ENCODE measurements at regions not wholly inside any gene's neighbourhood (a gene's known extent, or its start where the extent isn't known, plus 50 kb on each side); places are given as distances from the start of the nearest gene placed in this dataset.

DNA sequence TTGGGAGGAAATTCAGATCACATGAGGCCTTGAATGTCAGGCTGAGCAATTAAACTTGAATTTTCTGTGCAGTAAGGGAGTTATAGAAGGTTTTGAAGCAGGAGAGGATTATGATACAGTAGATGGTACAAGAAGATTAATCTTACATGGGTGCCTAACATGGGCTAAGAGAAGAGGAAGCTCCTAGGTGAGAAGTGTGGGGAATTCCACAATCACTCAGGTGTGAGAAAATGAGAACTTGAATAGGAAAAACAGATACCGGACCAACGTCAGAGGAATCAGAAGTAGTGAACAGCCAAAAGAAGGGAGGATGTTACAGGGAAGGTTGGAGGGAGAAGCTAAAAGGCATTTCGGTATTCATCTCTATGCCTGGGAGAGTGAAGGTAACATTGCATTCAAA is 250.7 kb upstream of the SLC35B3 start:
- no peak overlapping the region for H3K27ac ChIP-seq

DNA sequence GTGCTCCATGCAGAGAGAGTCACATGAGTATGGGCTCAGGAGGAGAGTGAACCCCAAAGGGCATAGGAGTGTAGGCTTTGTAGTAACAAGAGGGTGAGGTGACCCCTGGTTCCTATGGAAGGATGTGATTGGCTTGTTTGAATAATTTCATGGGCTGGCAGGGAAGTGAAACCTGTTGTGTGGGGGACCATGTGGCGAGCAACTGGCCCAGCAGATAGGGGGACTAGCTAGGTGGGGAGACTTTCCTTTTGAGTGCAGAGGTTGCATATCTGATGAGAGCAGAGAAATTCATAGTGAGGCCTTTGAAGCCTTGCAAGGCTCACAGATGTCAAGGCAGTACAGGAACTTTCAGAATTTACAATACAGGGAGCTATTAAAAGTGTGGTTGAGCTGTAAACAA is 247.9 kb upstream of the SLC35B3 start:
- TF ChIP-seq, protein P1, sequence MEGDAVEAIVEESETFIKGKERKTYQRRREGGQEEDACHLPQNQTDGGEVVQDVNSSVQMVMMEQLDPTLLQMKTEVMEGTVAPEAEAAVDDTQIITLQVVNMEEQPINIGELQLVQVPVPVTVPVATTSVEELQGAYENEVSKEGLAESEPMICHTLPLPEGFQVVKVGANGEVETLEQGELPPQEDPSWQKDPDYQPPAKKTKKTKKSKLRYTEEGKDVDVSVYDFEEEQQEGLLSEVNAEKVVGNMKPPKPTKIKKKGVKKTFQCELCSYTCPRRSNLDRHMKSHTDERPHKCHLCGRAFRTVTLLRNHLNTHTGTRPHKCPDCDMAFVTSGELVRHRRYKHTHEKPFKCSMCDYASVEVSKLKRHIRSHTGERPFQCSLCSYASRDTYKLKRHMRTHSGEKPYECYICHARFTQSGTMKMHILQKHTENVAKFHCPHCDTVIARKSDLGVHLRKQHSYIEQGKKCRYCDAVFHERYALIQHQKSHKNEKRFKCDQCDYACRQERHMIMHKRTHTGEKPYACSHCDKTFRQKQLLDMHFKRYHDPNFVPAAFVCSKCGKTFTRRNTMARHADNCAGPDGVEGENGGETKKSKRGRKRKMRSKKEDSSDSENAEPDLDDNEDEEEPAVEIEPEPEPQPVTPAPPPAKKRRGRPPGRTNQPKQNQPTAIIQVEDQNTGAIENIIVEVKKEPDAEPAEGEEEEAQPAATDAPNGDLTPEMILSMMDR (conservative IDR thresholded peaks at IDR 0.05), result no peak
- no peak overlapping the region for H3K27ac ChIP-seq

More for the DNA sequence above, 250.7 kb upstream of the SLC35B3 start:
- TF ChIP-seq, protein P1 (conservative IDR thresholded peaks at IDR 0.05), result no peak

DNA sequence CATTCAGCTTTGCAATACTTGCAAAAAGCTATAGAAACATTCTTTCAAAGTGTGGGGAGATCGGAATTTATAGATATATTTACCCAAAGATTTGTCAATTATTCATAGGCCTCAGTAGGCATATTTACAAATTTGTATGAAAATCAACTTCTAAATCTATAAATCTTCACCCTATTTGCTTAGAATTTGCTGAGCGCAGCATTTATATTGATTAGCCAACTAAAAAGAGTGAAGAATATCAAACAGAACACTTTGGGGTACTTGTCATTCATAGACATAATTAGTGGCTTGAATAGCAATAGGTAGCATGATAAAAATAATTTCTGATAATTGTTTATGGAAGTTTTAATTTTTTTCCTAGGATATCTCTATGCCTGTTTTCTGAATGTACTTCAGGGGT is 244.5 kb upstream of the SLC35B3 start:
- H3K27ac ChIP-seq, result no peak overlapping the region
- TF ChIP-seq, protein P1 (conservative IDR thresholded peaks at IDR 0.05), result no peak

DNA sequence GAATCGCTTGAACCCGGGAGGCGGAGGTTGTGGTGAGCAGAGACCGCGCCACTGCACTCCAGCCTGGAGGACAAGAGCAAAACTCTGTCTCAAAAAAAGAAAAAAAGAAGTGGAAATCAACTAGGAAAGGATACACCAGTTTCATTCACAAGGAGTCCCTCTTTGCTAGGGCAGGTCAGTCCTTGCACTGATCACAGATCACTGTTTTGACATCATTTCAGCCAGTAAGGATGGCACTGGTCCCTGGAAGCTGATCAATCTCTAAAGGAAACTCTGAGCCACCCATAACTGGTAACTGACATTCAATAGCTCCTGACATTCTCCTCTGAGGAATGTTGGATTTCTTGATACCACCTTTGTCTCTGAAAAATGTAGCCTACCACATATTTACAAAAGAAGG is 243.1 kb upstream of the SLC35B3 start:
- H3K27ac ChIP-seq, result no peak overlapping the region
- TF ChIP-seq, protein P1 (conservative IDR thresholded peaks at IDR 0.05), result no peak

DNA sequence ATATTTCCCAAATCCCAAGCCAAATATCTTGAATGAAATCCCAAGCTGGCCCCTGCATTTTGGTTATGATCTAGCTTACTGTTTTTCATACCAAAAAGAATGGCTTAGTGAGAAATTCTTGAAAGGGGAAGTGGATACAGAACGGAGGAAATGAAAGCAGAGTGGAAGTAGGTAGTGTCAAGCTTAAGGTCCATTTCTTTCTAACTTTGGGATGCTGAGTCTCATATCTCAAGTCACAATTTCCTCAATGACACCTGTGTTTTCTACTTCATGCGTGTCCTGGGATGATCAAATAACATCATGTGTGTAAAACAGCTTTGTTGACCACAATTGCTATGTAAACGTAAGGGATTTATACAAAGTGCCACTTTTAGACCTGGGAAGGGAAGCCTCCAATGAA is 238.8 kb upstream of the SLC35B3 start:
- no peak overlapping the region for H3K27ac ChIP-seq
- TF ChIP-seq, protein P1 (conservative IDR thresholded peaks at IDR 0.05), result no peak

DNA sequence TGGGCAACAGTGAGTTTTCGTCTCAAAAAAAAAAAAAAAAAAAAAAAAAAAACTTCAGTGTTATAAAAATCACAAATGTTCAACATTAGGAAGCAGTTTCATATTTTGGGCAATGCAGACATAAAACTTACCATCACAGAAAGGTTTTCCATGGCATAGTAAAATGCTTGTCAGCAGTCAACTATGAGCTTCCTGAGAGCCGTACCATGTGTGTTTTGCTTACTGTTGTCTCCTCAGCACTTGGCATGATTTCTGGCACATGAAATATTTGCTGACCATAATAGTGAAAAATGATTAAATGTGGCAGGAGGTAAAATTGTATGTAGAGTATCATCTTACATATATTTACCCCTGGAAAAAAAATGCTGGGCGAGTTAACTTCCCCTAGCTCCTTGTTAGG is 237.5 kb upstream of the SLC35B3 start:
- TF ChIP-seq, protein P1 (conservative IDR thresholded peaks at IDR 0.05), result no peak
- H3K27ac ChIP-seq, result no peak overlapping the region

DNA sequence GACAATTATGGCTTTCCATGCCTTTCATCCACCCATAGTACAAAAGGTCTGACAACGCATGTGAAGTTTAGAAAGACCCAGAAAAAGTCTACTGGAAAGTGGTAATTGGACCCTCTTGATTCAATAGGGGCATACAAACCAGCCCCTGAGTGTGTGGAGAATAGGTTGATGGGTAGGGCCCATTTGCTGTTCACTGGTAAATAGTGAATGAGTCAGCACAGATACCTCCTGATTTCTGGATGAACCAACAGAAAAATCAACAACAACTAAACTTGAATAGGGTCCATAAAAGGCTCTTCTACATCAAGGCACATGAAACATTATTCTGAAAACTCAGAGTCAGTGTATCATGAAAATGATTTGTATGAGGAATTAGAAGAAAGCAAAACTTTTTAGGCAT is 235.4 kb upstream of the SLC35B3 start:
- TF ChIP-seq, protein P1 (conservative IDR thresholded peaks at IDR 0.05), result no peak
- H3K27ac ChIP-seq, result no peak overlapping the region

DNA sequence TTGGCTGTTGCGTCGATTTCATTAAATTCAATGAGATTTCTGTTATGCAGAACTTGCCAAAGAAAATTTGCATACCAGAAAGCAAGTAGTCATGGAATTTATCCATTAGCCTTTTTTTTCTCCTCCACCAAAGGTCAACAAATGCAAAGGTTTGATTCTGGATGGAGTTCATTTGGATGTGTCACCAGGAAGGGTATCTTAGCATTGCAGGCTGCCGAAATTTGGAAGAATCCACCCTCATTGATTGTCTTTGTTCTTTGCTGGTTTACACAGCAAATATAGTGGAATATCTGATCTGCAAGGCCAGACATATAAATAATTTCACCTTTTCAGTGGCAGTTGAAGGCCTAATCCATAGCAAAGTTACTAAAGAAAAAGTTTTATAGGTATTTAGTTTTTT is 229.4 kb upstream of the SLC35B3 start:
- no peak overlapping the region for H3K27ac ChIP-seq
- TF ChIP-seq, protein P1 (conservative IDR thresholded peaks at IDR 0.05), result no peak

Measured in VCaP (cell line).